ENCODE measurements at regions not wholly inside any gene's neighbourhood (a gene's known extent, or its start where the extent isn't known, plus 50 kb on each side); places are given as distances from the start of the nearest gene placed in this dataset.

- Histone ChIP-seq H3K4me2 (ENCODE audit: low read length) (no peak overlapping the region), H3K27ac (no peak overlapping the region), H3K4me1 (no peaks in the 10 kb centered on the region), H2AFZ (no peak overlapping the region), H3K4me3 (ENCODE audit: low read depth, low read length) (no peak overlapping the region), H3K36me3 (ENCODE audit: control insufficient read depth, insufficient read depth, low read length) (no peaks in the 10 kb centered on the region), H3K9ac (no peak overlapping the region), H3K79me2 (no peaks in the 10 kb centered on the region), H3K27me3 (ENCODE audit: control insufficient read depth, insufficient read depth, low read length) (no peaks in the 10 kb centered on the region), H3K9me3 (ENCODE audit: control insufficient read depth, low read length) (no peaks in the 10 kb centered on the region)
- TF ChIP-seq, protein P1, sequence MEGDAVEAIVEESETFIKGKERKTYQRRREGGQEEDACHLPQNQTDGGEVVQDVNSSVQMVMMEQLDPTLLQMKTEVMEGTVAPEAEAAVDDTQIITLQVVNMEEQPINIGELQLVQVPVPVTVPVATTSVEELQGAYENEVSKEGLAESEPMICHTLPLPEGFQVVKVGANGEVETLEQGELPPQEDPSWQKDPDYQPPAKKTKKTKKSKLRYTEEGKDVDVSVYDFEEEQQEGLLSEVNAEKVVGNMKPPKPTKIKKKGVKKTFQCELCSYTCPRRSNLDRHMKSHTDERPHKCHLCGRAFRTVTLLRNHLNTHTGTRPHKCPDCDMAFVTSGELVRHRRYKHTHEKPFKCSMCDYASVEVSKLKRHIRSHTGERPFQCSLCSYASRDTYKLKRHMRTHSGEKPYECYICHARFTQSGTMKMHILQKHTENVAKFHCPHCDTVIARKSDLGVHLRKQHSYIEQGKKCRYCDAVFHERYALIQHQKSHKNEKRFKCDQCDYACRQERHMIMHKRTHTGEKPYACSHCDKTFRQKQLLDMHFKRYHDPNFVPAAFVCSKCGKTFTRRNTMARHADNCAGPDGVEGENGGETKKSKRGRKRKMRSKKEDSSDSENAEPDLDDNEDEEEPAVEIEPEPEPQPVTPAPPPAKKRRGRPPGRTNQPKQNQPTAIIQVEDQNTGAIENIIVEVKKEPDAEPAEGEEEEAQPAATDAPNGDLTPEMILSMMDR (IDR thresholded peaks at IDR 0.05), result no peak
These were observed 74.2 kb upstream of the TMEM170B start for GRCh38 chr6:11463398-11463780.

DNA sequence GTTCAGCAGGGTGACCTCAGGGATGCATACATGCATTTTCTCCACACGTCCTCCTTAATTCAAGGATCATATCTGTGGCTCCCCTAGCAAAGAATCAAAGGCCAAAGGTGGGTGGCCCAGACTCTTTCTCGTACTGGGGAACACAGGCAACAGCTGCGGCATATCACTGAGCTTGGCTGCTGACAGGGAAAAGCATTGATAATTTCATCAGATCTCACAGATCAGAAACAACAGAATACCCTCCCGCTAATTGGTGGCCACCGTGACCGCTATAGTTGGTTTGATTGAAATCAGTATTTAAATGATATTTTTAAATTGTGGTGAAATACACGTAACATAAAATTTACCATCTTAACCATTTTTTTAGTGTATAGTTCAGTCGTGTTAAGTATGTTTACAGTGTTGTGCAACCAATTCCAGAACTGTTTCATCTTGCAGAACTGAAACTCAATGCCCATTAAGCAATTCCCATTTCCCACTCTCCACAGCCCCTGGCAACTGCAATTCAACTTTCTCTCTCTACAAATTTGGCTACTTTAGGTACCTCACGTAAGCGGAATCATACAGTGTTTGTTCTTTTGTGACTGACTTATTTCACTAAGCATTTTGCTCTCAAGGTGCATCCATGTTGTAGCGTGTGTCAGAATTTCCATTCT lies 74.7 kb upstream of the TMEM170B start:
- H3K27ac ChIP-seq, result no peak overlapping the region
- no peaks in the 10 kb centered on the region for H3K79me2 ChIP-seq
- no peak overlapping the region for H2AFZ ChIP-seq
- H3K27me3 ChIP-seq (ENCODE audit: control insufficient read depth, insufficient read depth, low read length), result no peaks in the 10 kb centered on the region
- no peaks in the 10 kb centered on the region for H3K9me3 ChIP-seq (ENCODE audit: control insufficient read depth, low read length)
- TF ChIP-seq, protein P1 (IDR thresholded peaks at IDR 0.05), result no peak
- H3K4me3 ChIP-seq (ENCODE audit: low read depth, low read length), result no peak overlapping the region
- H3K4me2 ChIP-seq (ENCODE audit: low read length), result no peak overlapping the region
- no peaks in the 10 kb centered on the region for H3K36me3 ChIP-seq (ENCODE audit: control insufficient read depth, insufficient read depth, low read length)
- H3K4me1 ChIP-seq, result no peaks in the 10 kb centered on the region
- no peak overlapping the region for H3K9ac ChIP-seq

- Histone ChIP-seq H3K79me2 (no peaks in the 10 kb centered on the region), H3K4me1 (no peaks in the 10 kb centered on the region), H3K4me2 (ENCODE audit: low read length) (no peak overlapping the region), H3K27ac (no peak overlapping the region), H3K4me3 (ENCODE audit: low read depth, low read length) (no peak overlapping the region), H3K9ac (no peak overlapping the region), H3K27me3 (ENCODE audit: control insufficient read depth, insufficient read depth, low read length) (no peaks in the 10 kb centered on the region), H3K9me3 (ENCODE audit: control insufficient read depth, low read length) (no peaks in the 10 kb centered on the region), H2AFZ (no peak overlapping the region), H3K36me3 (ENCODE audit: control insufficient read depth, insufficient read depth, low read length) (no peaks in the 10 kb centered on the region)
- TF ChIP-seq, protein P1 (IDR thresholded peaks at IDR 0.05), result no peak
These were observed 76.5 kb upstream of the TMEM170B start for GRCh38 chr6:11460837-11461661.

GRCh38 chr6:11460001-11460668 lies 77.4 kb upstream of the TMEM170B start:
- Histone ChIP-seq H3K9me3 (ENCODE audit: control insufficient read depth, low read length) (no peaks in the 10 kb centered on the region), H2AFZ (no peak overlapping the region), H3K79me2 (no peaks in the 10 kb centered on the region), H3K27ac (no peak overlapping the region), H3K4me1 (no peaks in the 10 kb centered on the region), H3K9ac (no peak overlapping the region), H3K27me3 (ENCODE audit: control insufficient read depth, insufficient read depth, low read length) (no peaks in the 10 kb centered on the region), H3K4me3 (ENCODE audit: low read depth, low read length) (no peak overlapping the region), H3K4me2 (ENCODE audit: low read length) (no peak overlapping the region), H3K36me3 (ENCODE audit: control insufficient read depth, insufficient read depth, low read length) (no peaks in the 10 kb centered on the region)
- TF ChIP-seq, protein P1 (IDR thresholded peaks at IDR 0.05), result no peak
